ENCODE measurements at regions not wholly inside any gene's neighbourhood (a gene's known extent, or its start where the extent isn't known, plus 50 kb on each side); places are given as distances from the start of the nearest gene placed in this dataset.

GRCh38 chrX:14412686-14413085, 116.7 kb upstream of the GLRA2 start:
- TF ChIP-seq, protein P1, sequence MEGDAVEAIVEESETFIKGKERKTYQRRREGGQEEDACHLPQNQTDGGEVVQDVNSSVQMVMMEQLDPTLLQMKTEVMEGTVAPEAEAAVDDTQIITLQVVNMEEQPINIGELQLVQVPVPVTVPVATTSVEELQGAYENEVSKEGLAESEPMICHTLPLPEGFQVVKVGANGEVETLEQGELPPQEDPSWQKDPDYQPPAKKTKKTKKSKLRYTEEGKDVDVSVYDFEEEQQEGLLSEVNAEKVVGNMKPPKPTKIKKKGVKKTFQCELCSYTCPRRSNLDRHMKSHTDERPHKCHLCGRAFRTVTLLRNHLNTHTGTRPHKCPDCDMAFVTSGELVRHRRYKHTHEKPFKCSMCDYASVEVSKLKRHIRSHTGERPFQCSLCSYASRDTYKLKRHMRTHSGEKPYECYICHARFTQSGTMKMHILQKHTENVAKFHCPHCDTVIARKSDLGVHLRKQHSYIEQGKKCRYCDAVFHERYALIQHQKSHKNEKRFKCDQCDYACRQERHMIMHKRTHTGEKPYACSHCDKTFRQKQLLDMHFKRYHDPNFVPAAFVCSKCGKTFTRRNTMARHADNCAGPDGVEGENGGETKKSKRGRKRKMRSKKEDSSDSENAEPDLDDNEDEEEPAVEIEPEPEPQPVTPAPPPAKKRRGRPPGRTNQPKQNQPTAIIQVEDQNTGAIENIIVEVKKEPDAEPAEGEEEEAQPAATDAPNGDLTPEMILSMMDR (IDR thresholded peaks at IDR 0.05; ENCODE audit: insufficient read depth, low read length) = no peak
- no peak for TF ChIP-seq POLR2AphosphoS5 (IDR thresholded peaks at IDR 0.05; ENCODE audit: low read depth)
- TF ChIP-seq, protein P2, sequence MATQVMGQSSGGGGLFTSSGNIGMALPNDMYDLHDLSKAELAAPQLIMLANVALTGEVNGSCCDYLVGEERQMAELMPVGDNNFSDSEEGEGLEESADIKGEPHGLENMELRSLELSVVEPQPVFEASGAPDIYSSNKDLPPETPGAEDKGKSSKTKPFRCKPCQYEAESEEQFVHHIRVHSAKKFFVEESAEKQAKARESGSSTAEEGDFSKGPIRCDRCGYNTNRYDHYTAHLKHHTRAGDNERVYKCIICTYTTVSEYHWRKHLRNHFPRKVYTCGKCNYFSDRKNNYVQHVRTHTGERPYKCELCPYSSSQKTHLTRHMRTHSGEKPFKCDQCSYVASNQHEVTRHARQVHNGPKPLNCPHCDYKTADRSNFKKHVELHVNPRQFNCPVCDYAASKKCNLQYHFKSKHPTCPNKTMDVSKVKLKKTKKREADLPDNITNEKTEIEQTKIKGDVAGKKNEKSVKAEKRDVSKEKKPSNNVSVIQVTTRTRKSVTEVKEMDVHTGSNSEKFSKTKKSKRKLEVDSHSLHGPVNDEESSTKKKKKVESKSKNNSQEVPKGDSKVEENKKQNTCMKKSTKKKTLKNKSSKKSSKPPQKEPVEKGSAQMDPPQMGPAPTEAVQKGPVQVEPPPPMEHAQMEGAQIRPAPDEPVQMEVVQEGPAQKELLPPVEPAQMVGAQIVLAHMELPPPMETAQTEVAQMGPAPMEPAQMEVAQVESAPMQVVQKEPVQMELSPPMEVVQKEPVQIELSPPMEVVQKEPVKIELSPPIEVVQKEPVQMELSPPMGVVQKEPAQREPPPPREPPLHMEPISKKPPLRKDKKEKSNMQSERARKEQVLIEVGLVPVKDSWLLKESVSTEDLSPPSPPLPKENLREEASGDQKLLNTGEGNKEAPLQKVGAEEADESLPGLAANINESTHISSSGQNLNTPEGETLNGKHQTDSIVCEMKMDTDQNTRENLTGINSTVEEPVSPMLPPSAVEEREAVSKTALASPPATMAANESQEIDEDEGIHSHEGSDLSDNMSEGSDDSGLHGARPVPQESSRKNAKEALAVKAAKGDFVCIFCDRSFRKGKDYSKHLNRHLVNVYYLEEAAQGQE (IDR thresholded peaks at IDR 0.05; ENCODE audit: insufficient replicate concordance, low read depth) = no peak
